ENCODE measurements at regions not wholly inside any gene's neighbourhood (a gene's known extent, or its start where the extent isn't known, plus 50 kb on each side); places are given as distances from the start of the nearest gene placed in this dataset.

DNA sequence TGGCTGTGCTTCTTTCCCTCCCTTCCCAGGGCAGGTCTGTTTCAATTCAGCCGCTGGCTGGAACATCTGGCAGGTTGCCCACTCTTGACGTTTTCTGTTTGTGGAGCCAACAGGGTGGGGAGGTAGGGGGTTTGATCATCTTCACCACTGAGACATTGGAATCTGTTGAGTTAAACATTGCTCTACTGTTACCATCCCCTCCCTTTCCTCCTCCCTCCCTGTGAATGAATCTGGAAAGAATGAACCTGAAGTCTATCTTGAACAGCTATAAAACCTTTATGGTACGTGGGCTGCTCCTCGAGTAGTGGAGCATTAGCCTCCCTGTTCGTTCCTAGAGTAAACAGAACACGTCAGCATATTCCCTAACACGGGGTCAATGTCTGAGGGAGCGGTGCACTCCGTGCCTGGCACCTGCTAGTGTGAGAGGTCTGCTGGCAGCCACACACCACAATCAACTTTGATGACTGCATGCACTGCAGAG, 249.9 kb upstream of the RBBP8 start:
- Mint-ChIP-seq H3K4me3 (no peak overlapping the region), H3K36me3 (ENCODE audit: insufficient read depth in 2 of 2) (no peaks in the 10 kb centered on the region), H3K4me1 (ENCODE audit: low read depth) (no peaks in the 10 kb centered on the region), H3K27me3 (ENCODE audit: low read depth) (no peaks in the 10 kb centered on the region), H3K9me3 (peaks cover 0 to 2% of the 10 kb centered on the region in 2 donors), H3K27ac (no peak overlapping the region)
- DNase-seq = no peak
- no peak for ATAC-seq (replicated peaks in 1 of 2)

DNA sequence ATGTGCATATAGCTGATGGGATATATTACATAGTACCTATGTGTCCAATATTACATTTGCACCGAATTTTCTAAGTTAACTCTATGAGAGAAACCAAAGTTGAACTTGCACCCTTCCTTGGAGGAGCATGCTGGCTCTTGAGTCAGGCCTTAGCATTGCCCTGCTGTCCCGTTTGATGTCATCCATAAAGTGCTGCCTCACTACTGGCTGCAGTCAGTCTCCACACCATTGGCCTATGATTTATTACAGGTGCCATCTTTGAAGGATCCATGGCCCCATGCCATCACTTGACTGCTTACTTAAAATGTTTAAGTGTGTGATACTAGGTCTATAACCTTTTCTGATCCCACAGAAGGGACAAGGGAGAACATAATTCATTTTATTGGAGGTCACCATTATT, 249.3 kb upstream of the RBBP8 start:
- H3K4me1 Mint-ChIP-seq (ENCODE audit: low read depth) = no peaks in the 10 kb centered on the region
- H3K27me3 Mint-ChIP-seq (ENCODE audit: low read depth) = no peaks in the 10 kb centered on the region
- no peak overlapping the region for H3K27ac Mint-ChIP-seq
- DNase-seq (no peak), ATAC-seq (replicated peaks in 1 of 2) (no peak)
- no peaks in the 10 kb centered on the region for H3K36me3 Mint-ChIP-seq (ENCODE audit: insufficient read depth in 2 of 2)
- H3K9me3 Mint-ChIP-seq = peaks cover 0 to 2% of the 10 kb centered on the region in 2 donors
- no peak overlapping the region for H3K4me3 Mint-ChIP-seq

DNA sequence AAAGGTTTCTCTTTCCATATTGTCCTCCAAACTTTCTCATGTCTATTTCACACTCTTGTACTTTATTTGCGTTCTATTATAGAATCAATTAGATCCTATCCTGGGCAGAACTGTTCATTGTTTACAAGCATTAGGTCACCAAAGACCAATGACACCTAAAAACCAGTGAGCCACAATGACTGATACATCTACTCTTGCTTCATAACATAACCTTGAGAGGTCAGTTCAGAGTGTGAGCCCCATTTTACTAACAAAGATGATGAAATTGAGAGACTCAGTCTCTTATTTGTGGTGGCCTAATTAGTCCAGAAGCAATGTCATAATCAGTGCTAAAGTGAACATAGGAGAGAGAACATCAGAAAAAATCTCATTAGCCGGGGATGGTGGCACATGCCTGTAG, 248.9 kb upstream of the RBBP8 start:
- Mint-ChIP-seq H3K36me3 (ENCODE audit: insufficient read depth in 2 of 2) (no peaks in the 10 kb centered on the region), H3K9me3 (peaks cover 0 to 2% of the 10 kb centered on the region in 2 donors), H3K4me1 (ENCODE audit: low read depth) (no peaks in the 10 kb centered on the region), H3K4me3 (no peak overlapping the region), H3K27me3 (ENCODE audit: low read depth) (no peaks in the 10 kb centered on the region), H3K27ac (no peak overlapping the region)
- ATAC-seq (replicated peaks in 1 of 2) (no peak), DNase-seq (no peak)

DNA sequence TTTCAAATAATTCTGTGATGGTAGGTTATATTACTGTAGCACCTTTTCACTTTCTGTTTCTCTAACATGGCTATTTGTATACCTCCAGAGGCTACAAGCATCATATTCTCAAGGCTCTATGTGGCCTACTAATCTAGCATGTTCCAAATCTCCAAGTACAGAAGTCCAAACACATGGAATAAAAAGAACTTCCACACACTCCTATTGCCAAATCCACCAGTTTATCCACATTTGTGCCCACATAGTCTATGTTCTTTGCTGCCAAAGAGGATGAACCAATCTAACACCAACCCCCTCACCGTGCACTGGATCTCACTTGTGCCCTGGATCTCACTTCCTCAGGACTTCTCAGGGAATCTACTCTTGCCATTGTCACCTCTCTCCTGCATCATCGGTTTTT, 247.3 kb upstream of the RBBP8 start:
- Mint-ChIP-seq H3K4me1 (ENCODE audit: low read depth) (no peaks in the 10 kb centered on the region), H3K27ac (no peak overlapping the region), H3K36me3 (ENCODE audit: insufficient read depth in 2 of 2) (no peaks in the 10 kb centered on the region), H3K27me3 (ENCODE audit: low read depth) (no peaks in the 10 kb centered on the region), H3K9me3 (peaks cover 0 to 2% of the 10 kb centered on the region in 2 donors), H3K4me3 (no peak overlapping the region)
- ATAC-seq (replicated peaks in 1 of 2) = no peak
- no peak for DNase-seq

DNA sequence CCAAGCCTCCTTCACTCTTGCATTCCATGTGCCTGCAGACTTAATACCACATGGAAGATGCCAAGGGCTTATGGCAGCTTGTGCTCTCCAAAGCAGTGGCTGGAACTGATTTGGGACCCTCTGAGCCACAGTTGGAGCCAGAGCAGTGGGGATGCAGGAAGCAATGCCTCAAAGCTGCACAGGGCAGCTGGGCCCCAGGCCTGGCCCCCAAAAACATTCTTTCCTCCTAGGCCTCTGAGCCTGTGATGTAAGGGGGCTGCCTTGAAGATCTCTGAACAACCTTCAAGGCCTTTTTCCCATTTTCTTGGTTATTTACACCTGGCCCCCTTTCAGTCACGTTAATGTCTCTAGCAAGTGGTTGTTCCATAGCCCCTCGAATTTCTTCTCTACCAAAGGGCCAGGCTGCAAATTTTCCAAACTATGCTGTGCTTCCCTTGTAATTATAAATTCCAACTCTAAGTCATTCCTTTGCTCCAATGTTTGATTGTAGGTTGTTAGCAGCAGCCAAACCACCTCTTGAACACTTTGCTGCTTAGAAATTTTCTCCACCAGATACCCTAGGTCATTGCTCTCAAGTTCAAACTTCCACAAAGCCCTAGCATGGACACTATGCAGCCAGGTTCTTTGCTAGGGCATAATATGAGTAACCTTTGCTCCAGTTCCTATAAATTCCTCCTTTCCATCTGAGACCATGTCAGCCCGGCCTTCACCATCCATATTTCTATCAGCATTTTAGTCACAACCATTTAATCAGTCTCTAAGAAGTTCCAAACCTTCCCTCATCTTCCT, 245.0 kb upstream of the RBBP8 start:
- Mint-ChIP-seq H3K4me1 (ENCODE audit: low read depth) (no peaks in the 10 kb centered on the region), H3K36me3 (ENCODE audit: insufficient read depth in 2 of 2) (no peaks in the 10 kb centered on the region), H3K4me3 (no peak overlapping the region), H3K27me3 (ENCODE audit: low read depth) (no peaks in the 10 kb centered on the region), H3K9me3 (peaks cover 0 to 2% of the 10 kb centered on the region in 2 donors), H3K27ac (no peak overlapping the region)
- ATAC-seq (replicated peaks in 1 of 2) (no peak), DNase-seq (no peak)

DNA sequence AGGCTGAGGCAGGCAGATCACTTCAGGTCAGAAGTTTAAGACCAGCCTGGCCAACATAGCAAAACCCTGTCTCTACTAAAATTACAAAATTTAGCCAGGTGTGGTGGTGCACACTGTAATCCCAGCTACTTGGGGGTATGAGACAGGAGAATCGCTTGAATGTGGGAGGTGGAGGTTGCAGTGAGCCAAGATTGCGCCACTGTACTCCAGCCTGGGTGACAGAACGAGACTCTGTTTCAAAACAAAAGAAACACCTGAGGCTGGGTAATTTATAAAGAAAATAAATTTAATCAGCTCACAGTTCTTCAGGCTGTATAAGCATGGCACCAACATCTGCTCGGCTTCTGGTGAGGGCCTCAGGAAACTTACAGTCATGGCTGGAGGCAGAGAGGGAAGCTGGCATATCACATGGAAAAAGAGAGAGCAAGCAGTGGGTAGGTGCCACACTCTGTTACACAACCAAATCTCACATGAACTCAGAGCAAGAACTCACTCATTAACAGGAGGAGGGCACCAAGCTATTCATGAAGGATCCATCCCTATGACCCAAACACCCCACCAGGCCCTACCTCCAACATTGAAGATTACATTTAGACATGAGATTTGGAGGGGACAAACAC, 244.1 kb upstream of the RBBP8 start:
- Mint-ChIP-seq H3K36me3 (ENCODE audit: insufficient read depth in 2 of 2) (no peaks in the 10 kb centered on the region), H3K4me1 (ENCODE audit: low read depth) (no peaks in the 10 kb centered on the region), H3K4me3 (no peak overlapping the region), H3K27ac (no peak overlapping the region), H3K27me3 (ENCODE audit: low read depth) (no peaks in the 10 kb centered on the region), H3K9me3 (peaks cover 0 to 2% of the 10 kb centered on the region in 2 donors)
- DNase-seq (no peak), ATAC-seq (replicated peaks in 1 of 2) (no peak)

DNA sequence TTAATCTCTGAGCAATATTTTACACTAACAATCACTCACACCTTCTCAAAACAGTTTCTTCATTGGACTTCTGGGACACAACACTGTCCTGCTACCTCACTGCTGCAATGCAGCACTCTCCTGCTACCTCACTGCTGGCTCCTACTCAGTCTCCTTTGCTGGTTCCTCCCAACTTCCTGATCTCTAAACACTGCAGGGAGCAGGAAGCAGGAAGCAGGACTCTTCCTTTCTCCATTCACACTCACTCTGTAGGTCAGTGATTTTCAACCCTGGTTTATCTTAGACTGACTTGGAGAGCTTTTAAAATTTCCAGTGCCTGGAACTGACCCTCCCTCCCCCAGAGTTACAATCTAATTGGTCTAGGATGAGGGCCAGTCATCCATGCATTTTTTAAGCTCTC, 243.4 kb upstream of the RBBP8 start:
- no peaks in the 10 kb centered on the region for H3K4me1 Mint-ChIP-seq (ENCODE audit: low read depth)
- H3K27me3 Mint-ChIP-seq (ENCODE audit: low read depth) = no peaks in the 10 kb centered on the region
- DNase-seq (no peak), ATAC-seq (replicated peaks in 1 of 2) (no peak)
- H3K27ac Mint-ChIP-seq = no peak overlapping the region
- no peaks in the 10 kb centered on the region for H3K9me3 Mint-ChIP-seq
- no peak overlapping the region for H3K4me3 Mint-ChIP-seq
- H3K36me3 Mint-ChIP-seq (ENCODE audit: insufficient read depth in 2 of 2) = no peaks in the 10 kb centered on the region

DNA sequence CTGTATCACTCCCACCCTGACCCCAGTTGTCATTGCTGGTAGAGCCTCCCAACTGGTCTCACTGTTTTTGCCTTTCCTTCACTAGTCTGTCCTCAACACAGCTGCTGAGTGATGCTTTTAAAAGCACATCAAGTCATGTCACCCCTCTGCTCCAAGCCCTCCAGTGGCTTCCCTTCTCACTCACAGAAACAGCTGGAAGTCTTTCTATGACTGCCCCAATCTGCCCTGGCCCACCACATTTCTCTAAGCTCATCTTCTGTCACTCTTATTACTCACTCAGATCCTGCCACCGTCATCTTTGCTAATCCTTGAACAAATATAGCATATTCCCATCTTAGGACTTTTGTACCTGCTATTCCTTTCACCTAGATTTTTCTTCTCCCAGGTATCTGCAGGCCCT, 242.6 kb upstream of the RBBP8 start:
- ATAC-seq (replicated peaks in 1 of 2) (no peak), DNase-seq (no peak)
- Mint-ChIP-seq H3K27ac (no peak overlapping the region), H3K4me1 (ENCODE audit: low read depth) (no peaks in the 10 kb centered on the region), H3K9me3 (no peaks in the 10 kb centered on the region), H3K4me3 (no peak overlapping the region), H3K36me3 (ENCODE audit: insufficient read depth in 2 of 2) (no peaks in the 10 kb centered on the region), H3K27me3 (ENCODE audit: low read depth) (no peaks in the 10 kb centered on the region)

DNA sequence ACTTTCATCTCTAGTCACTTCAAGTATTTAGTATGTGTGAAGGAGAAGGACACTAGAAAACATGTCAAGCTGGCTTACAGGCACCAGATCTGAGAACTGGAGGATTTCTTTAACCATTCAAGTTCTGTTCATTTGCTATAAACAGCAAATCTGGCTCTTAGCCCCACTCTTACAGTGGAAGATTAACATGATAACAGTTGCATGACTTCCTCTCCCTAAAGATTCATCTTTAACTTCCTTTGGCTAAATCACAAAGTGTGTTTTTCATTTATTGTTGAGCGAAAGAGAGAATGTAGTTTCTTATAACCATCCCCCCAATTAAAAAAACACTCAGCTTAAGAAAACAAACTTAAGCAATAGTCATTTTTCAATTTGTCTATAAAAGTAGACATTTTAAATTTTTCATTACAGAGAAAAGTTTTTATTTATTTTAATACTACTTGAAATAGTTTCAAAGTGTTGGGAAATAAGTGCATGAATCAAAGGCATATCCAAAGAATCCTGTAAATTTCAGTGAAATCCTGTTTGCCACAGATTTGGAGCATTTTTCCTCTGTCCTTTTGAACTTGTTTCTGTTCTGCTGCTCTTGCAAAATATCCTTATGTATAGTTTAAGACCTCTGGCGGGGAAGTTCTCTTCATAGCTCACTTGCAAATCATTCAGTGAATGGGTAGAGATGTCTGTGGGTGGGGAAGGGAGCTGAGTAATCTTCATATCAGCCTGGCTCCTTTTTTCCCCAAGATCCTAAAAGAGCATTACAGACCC, 241.0 kb upstream of the RBBP8 start:
- DNase-seq (no peak), ATAC-seq (replicated peaks in 1 of 2) (no peak)
- no peak overlapping the region for H3K27ac Mint-ChIP-seq
- no peaks in the 10 kb centered on the region for H3K4me1 Mint-ChIP-seq (ENCODE audit: low read depth)
- H3K36me3 Mint-ChIP-seq (ENCODE audit: insufficient read depth in 2 of 2) = no peaks in the 10 kb centered on the region
- H3K27me3 Mint-ChIP-seq (ENCODE audit: low read depth) = no peaks in the 10 kb centered on the region
- no peak overlapping the region for H3K4me3 Mint-ChIP-seq
- no peaks in the 10 kb centered on the region for H3K9me3 Mint-ChIP-seq

DNA sequence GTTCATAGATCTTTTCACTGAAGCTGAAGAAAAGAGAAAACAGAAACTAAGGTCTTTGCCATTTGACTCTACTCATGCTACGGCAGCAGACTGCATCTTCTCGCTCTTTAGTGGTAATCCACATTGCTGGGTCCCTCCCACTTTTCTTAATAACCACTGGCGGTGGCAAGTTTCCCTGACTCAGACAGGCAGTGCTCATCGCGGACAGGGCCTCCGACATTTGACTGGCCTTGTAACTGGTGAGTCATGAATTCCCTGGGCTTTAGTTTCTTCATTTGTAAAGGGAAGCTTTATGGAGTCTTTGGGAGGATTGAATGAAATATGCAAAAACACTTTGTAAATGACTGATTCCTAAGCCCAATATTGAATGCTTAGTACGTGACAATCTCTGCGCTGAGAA, 238.2 kb upstream of the RBBP8 start:
- peaks cover 3% of the 10 kb centered on the region for H3K27me3 Mint-ChIP-seq (ENCODE audit: low read depth)
- no peak overlapping the region for H3K4me3 Mint-ChIP-seq
- H3K4me1 Mint-ChIP-seq (ENCODE audit: low read depth) = no peaks in the 10 kb centered on the region
- no peaks in the 10 kb centered on the region for H3K36me3 Mint-ChIP-seq (ENCODE audit: insufficient read depth in 2 of 2)
- H3K27ac Mint-ChIP-seq = no peak overlapping the region
- ATAC-seq (replicated peaks in 1 of 2) (no peak), DNase-seq (no peak)
- no peaks in the 10 kb centered on the region for H3K9me3 Mint-ChIP-seq

DNA sequence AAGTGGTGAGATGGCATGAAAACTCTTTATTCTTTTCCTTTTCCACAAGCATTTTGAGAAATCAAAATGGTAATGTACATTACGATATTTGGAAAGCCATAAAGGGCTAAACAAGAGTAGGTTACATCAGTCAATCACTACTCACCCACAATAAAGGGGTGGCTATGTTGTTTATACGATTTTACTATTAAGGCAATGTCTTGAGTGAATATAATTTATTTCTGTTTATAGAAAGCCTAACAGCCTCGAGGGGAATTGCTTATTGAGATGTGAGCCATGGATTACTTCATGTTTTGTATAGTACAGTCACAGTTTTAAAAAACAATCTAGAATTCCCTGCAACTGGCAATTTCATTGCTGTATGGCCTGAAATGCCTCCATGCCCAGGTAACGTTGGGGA, 237.5 kb upstream of the RBBP8 start:
- no peak overlapping the region for H3K4me3 Mint-ChIP-seq
- no peak for DNase-seq
- ATAC-seq (replicated peaks in 1 of 2) = no peak
- no peaks in the 10 kb centered on the region for H3K36me3 Mint-ChIP-seq (ENCODE audit: insufficient read depth in 2 of 2)
- no peak overlapping the region for H3K27ac Mint-ChIP-seq
- H3K27me3 Mint-ChIP-seq (ENCODE audit: low read depth) = peaks cover 6% of the 10 kb centered on the region
- H3K9me3 Mint-ChIP-seq = no peaks in the 10 kb centered on the region
- no peaks in the 10 kb centered on the region for H3K4me1 Mint-ChIP-seq (ENCODE audit: low read depth)

DNA sequence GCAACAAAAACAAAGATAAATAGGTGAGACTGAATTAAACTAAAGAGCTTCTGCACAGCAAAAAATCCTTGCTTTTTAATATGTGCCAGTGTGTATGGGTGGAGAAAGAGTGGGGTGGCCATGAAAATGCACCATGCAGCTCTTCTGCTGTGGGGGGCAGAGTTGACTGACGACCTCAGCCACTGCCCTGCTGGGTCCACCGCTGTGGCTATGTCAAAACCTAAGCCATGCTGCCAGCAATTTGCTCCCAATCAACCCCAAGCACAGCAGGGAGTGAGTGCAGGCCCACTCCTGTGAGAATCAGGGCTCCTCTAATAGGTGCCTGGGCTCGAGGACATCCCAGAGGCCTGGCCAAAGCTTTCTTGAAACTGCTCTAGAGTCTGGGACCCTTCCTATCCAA, 235.6 kb upstream of the RBBP8 start:
- ATAC-seq (replicated peaks in 1 of 2) = no peak
- Mint-ChIP-seq H3K36me3 (ENCODE audit: insufficient read depth in 2 of 2) (no peaks in the 10 kb centered on the region), H3K27me3 (ENCODE audit: low read depth) (peaks cover 6% of the 10 kb centered on the region)

DNA sequence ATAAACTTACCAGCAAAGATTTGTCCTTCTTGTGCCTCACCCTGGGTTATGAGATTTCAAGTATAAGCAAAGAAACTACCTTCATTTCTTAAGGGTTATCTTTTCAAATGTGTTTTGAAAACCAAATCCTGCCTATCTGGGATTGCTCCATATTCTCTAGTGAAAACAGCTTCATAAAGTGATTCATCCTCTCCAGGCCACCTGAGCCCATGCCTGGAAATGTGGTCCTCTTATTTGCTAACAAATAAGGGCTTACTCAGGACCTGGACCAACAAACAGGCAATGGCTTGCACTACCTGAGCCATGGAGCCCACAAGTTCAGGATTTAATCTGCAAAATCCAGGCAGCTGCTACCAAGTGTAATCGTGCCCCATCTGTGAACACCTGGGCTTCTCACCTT, 234.4 kb upstream of the RBBP8 start:
- H3K27ac Mint-ChIP-seq = no peak overlapping the region
- ATAC-seq (replicated peaks in 1 of 2) = no peak
- DNase-seq = no peak
- no peaks in the 10 kb centered on the region for H3K36me3 Mint-ChIP-seq (ENCODE audit: insufficient read depth in 2 of 2)
- H3K4me3 Mint-ChIP-seq = no peak overlapping the region
- peaks cover 9% of the 10 kb centered on the region for H3K27me3 Mint-ChIP-seq (ENCODE audit: low read depth)
- no peaks in the 10 kb centered on the region for H3K9me3 Mint-ChIP-seq
- H3K4me1 Mint-ChIP-seq (ENCODE audit: low read depth) = no peaks in the 10 kb centered on the region

More for the DNA sequence above, 235.6 kb upstream of the RBBP8 start:
- no peaks in the 10 kb centered on the region for H3K4me1 Mint-ChIP-seq (ENCODE audit: low read depth)
- no peak overlapping the region for H3K4me3 Mint-ChIP-seq
- H3K9me3 Mint-ChIP-seq = no peaks in the 10 kb centered on the region
- no peak for DNase-seq
- H3K27ac Mint-ChIP-seq = no peak overlapping the region
